GM10266 (cell line): ENCODE measurements at regions not wholly inside any gene's neighbourhood (a gene's known extent, or its start where the extent isn't known, plus 50 kb on each side); places are given as distances from the start of the nearest gene placed in this dataset.

ENCODE experiments used
- DNase-seq: peaks from one replicate; pipeline ENCODE4 v3.0.0; 2012; ENCODE audit errors: extremely low spot score
- CTCF ChIP-seq: IDR thresholded peaks from 2 replicates; pipeline ENCODE4 v1.5.1; 2012; ENCODE audit warnings: mild to moderate bottlenecking, low read depth; ENCODE audit not compliant: control insufficient read depth, insufficient read depth; ENCODE audit errors: missing control alignments

GRCh38 chr3:76723366-76723765 lies 316.5 kb upstream of the ROBO2 start:
- DNase-seq: no peak
- no peak for TF ChIP-seq CTCF

DNA sequence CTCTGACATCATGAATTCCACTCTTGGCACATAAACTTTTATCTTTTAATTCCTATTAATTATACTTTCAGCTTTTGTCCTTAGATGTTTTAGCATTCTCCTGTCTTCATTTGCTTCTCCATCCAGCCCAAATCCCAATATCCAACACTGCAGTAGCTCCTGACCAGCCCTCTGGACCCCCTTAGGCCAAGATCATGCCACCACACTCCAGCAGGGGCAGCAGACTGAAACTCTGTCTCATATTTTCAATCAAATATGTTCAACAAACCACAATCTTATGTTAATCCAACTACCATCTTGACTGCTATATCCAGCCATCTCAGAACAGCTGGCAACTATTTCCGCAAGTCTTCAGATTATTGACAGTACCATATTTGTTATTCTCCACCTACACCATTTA lies 315.8 kb upstream of the ROBO2 start:
- TF ChIP-seq CTCF: no peak
- DNase-seq: no peak

- TF ChIP-seq CTCF: no peak
Measured at GRCh38 chr3:76724706-76725105, 315.2 kb upstream of the ROBO2 start.

GRCh38 chr3:76726034-76726433 lies 313.9 kb upstream of the ROBO2 start:
- TF ChIP-seq CTCF: no peak
- no peak for DNase-seq

More at GRCh38 chr3:76724706-76725105, 315.2 kb upstream of the ROBO2 start:
- DNase-seq: no peak

- no peak for DNase-seq
- no peak for TF ChIP-seq CTCF
Measured at GRCh38 chr3:76728426-76728825, 311.5 kb upstream of the ROBO2 start.

DNA sequence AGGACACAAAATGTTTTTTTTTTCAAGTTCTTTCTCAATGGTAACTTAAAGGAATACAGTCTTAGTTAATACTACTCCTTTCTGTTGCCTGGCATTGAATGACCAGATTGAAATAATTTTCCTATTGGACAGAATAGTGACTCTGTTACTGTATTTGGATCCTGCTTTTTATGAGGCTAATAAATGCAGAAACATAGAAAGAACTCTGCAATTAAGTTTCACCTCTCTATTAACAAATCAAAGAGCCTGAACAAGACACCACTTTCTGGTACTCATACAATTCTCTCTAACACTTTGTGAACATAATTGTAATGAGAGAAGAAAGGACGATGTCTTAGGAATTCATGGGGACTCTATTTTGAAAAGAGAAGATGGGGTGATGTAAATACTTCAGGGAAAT lies 308.4 kb upstream of the ROBO2 start:
- no peak for TF ChIP-seq CTCF
- no peak for DNase-seq

DNA sequence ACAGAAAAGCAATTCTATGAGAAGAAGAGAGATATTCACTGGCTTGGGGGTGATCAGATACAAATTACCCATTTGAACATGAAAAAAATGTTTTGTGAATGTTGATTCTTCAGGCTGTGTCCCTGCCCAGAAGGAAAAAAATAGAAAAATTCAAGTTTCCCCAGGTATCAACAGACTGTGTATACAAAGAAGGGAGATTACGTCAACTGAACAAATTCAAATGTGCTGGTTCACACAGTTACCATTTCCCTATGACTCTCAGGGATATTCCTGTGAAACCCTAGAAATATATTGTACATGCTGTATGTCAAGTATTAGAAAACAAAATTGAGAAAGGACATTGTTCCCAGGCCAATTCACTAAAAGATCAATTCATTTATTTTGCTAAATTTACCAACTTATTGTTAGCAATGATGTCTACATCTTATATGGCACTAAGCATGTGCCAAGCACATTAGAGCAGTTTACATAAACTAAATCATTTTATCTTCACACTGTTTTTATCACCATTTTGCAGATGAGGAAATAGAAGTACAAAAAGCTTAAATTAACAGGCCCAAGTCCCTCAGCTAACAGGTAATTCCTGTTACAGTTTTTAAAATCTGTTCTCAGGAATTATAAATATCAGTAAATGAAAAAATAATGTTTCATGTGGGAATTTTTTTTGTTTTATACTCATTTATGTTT lies 306.7 kb upstream of the ROBO2 start:
- DNase-seq: no peak
- TF ChIP-seq CTCF: no peak
